SK-N-SH (cell line): ENCODE measurements at regions not wholly inside any gene's neighbourhood (a gene's known extent, or its start where the extent isn't known, plus 50 kb on each side); places are given as distances from the start of the nearest gene placed in this dataset.

Experiments used
- RFX5 ChIP-seq: IDR thresholded peaks from 2 replicates; pipeline ENCODE4 v1.6.1; 2012; ENCODE audit warnings: mild to moderate bottlenecking, improper control_type of control experiment, low read length
- SMC3 ChIP-seq: IDR thresholded peaks from 2 replicates; pipeline ENCODE4 v1.6.1; 2012; ENCODE audit warnings: low read depth, low read length, improper control_type of control experiment

DNA sequence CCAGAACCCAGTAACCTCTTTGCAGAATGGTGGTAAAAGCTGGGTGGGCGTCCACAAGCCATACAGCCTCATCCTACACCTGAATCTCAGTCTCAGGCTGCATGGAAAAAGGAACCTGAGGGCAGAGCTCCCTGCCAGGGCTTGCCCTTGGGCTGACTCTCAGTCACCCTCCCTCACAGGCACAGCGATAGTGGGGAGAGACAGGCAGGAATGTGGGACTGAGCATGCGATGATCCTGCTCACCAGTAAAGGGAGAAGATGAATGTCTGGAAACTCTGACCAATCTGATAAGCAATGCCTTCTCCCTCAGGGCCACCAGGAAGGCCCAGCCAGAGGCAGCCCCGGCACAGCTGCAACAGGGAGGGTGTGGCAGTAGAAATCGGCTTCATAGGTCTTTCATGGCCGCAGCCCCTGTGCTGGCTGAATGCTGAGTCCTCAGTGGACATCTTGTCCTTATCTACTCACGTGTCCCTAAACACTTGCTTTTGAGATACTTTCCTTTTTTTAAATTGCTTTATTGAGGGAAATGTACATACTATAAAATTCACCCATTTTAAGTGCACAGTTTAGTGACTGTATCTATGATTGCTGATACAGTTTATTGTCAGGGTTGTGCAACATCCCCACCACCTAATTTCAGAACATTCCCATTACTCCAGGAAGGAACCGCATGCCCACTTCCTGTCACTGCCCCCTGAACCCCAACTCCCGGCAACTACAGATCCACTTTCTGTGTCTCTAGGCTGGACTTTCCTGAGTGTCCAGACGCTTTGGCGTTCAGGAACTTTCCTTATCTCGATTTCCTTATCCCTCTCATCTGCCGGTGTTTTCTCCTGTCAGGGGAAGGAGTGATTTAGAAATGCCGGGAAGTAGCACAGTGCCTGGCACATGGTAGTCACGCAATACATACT, 258.1 kb downstream of the PCNX1 start:
- TF ChIP-seq SMC3 (no peak), RFX5 (no peak)
